IPS-18a (cell line): ENCODE measurements at regions not wholly inside any gene's neighbourhood (a gene's known extent, or its start where the extent isn't known, plus 50 kb on each side); places are given as distances from the start of the nearest gene placed in this dataset.
"Not testable (repeated sequence)": the region's sequence is repeated elsewhere in the genome, so short reads cannot be mapped to it uniquely, and the experiment has no call there.

Experiments
- H3K27ac ChIP-seq: one replicate; pipeline ENCODE4 v1.5.1; 2013; ENCODE audit warnings: low read length
- H3K27me3 ChIP-seq: one replicate; pipeline ENCODE4 v1.6.1; 2013; ENCODE audit warnings: mild to moderate bottlenecking, low read length; ENCODE audit not compliant: control insufficient read depth, insufficient read depth
- H3K36me3 ChIP-seq: one replicate; pipeline ENCODE4 v1.6.1; 2013; ENCODE audit warnings: low read depth, low read length; ENCODE audit not compliant: control insufficient read depth
- H3K4me1 ChIP-seq: one replicate; pipeline ENCODE4 v1.6.1; 2013; ENCODE audit warnings: low read depth, low read length; ENCODE audit not compliant: control insufficient read depth
- H3K4me3 ChIP-seq: one replicate; pipeline ENCODE4 v1.5.1; 2013; ENCODE audit warnings: low read length
- H3K9ac ChIP-seq: one replicate; pipeline ENCODE4 v1.6.1; 2013; ENCODE audit warnings: mild to moderate bottlenecking, low read length, moderate library complexity
- H3K9me3 ChIP-seq: one replicate; pipeline ENCODE4 v1.6.1; 2013; ENCODE audit warnings: low read depth, low read length; ENCODE audit not compliant: control insufficient read depth

GRCh38 chr2:103172821-103173220 is 411.0 kb downstream of the TMEM182 start:
- no peaks in the 10 kb centered on the region for H3K9me3 ChIP-seq
- no peaks in the 10 kb centered on the region for H3K27me3 ChIP-seq
- H3K4me3 ChIP-seq: no peak overlapping the region
- no peak overlapping the region for H3K9ac ChIP-seq
- no peak overlapping the region for H3K27ac ChIP-seq
- no peaks in the 10 kb centered on the region for H3K36me3 ChIP-seq
- no peaks in the 10 kb centered on the region for H3K4me1 ChIP-seq

GRCh38 chr2:103174711-103175110 is 412.9 kb downstream of the TMEM182 start:
- Histone ChIP-seq H3K27me3 (no peaks in the 10 kb centered on the region), H3K36me3 (no peaks in the 10 kb centered on the region), H3K4me1 (no peaks in the 10 kb centered on the region), H3K27ac (no peak overlapping the region), H3K9ac (no peak overlapping the region), H3K4me3 (no peak overlapping the region), H3K9me3 (no peaks in the 10 kb centered on the region)

GRCh38 chr2:103176294-103176915 is 414.6 kb downstream of the TMEM182 start:
- H3K36me3 ChIP-seq: no peaks in the 10 kb centered on the region

GRCh38 chr2:103179798-103180197 is 418.0 kb downstream of the TMEM182 start:
- no peaks in the 10 kb centered on the region for H3K36me3 ChIP-seq
- no peak overlapping the region for H3K27ac ChIP-seq
- H3K9ac ChIP-seq: no peak overlapping the region
- no peaks in the 10 kb centered on the region for H3K9me3 ChIP-seq
- no peaks in the 10 kb centered on the region for H3K4me1 ChIP-seq
- no peak overlapping the region for H3K4me3 ChIP-seq
- H3K27me3 ChIP-seq: no peaks in the 10 kb centered on the region

More at GRCh38 chr2:103176294-103176915, 414.6 kb downstream of the TMEM182 start:
- Histone ChIP-seq H3K27me3 (no peaks in the 10 kb centered on the region), H3K4me3 (no peak overlapping the region), H3K4me1 (no peaks in the 10 kb centered on the region), H3K27ac (no peak overlapping the region), H3K9ac (no peak overlapping the region), H3K9me3 (no peaks in the 10 kb centered on the region)

GRCh38 chr2:103183061-103183460 is 421.2 kb downstream of the TMEM182 start:
- no peak overlapping the region for H3K27ac ChIP-seq
- H3K36me3 ChIP-seq: no peaks in the 10 kb centered on the region
- no peaks in the 10 kb centered on the region for H3K9me3 ChIP-seq
- H3K27me3 ChIP-seq: no peaks in the 10 kb centered on the region
- H3K9ac ChIP-seq: no peak overlapping the region
- H3K4me3 ChIP-seq: no peak overlapping the region
- no peaks in the 10 kb centered on the region for H3K4me1 ChIP-seq

- Histone ChIP-seq H3K9ac (no peak overlapping the region), H3K36me3 (no peaks in the 10 kb centered on the region), H3K4me1 (no peaks in the 10 kb centered on the region), H3K9me3 (no peaks in the 10 kb centered on the region), H3K27me3 (no peaks in the 10 kb centered on the region), H3K27ac (no peak overlapping the region), H3K4me3 (no peak overlapping the region)
These were observed 435.0 kb downstream of the TMEM182 start for GRCh38 chr2:103196802-103197201.

GRCh38 chr2:103200774-103201173 is 438.9 kb downstream of the TMEM182 start:
- not testable (repeated sequence) for H3K27ac ChIP-seq, H3K9me3 ChIP-seq, H3K36me3 ChIP-seq, H3K4me3 ChIP-seq, H3K4me1 ChIP-seq, H3K9ac ChIP-seq, H3K27me3 ChIP-seq

GRCh38 chr2:103208916-103209315 is 447.1 kb downstream of the TMEM182 start:
- Histone ChIP-seq H3K27ac (no peak overlapping the region), H3K4me3 (no peak overlapping the region), H3K9me3 (no peaks in the 10 kb centered on the region)

GRCh38 chr2:103213028-103213542 is 451.3 kb downstream of the TMEM182 start:
- H3K36me3 ChIP-seq: no peaks in the 10 kb centered on the region
- H3K9me3 ChIP-seq: no peaks in the 10 kb centered on the region
- no peak overlapping the region for H3K4me3 ChIP-seq
- H3K27me3 ChIP-seq: no peaks in the 10 kb centered on the region
- no peaks in the 10 kb centered on the region for H3K4me1 ChIP-seq
- H3K9ac ChIP-seq: no peak overlapping the region
- no peak overlapping the region for H3K27ac ChIP-seq

More at GRCh38 chr2:103208916-103209315, 447.1 kb downstream of the TMEM182 start:
- no peak overlapping the region for H3K9ac ChIP-seq
- H3K36me3 ChIP-seq: no peaks in the 10 kb centered on the region
- no peaks in the 10 kb centered on the region for H3K4me1 ChIP-seq
- no peaks in the 10 kb centered on the region for H3K27me3 ChIP-seq

- H3K4me1 ChIP-seq: no peaks in the 10 kb centered on the region
- H3K27ac ChIP-seq: no peak overlapping the region
- H3K9me3 ChIP-seq: no peaks in the 10 kb centered on the region
- H3K36me3 ChIP-seq: no peaks in the 10 kb centered on the region
- H3K4me3 ChIP-seq: no peak overlapping the region
- no peak overlapping the region for H3K9ac ChIP-seq
- no peaks in the 10 kb centered on the region for H3K27me3 ChIP-seq
These were observed 456.7 kb downstream of the TMEM182 start for GRCh38 chr2:103218516-103218915.

GRCh38 chr2:103219398-103219797 is 457.6 kb downstream of the TMEM182 start:
- Histone ChIP-seq H3K4me3 (no peak overlapping the region), H3K36me3 (no peaks in the 10 kb centered on the region), H3K27me3 (no peaks in the 10 kb centered on the region), H3K9ac (no peak overlapping the region), H3K9me3 (no peaks in the 10 kb centered on the region), H3K27ac (no peak overlapping the region), H3K4me1 (no peaks in the 10 kb centered on the region)

- H3K27ac ChIP-seq: no peak overlapping the region
- no peaks in the 10 kb centered on the region for H3K36me3 ChIP-seq
- H3K27me3 ChIP-seq: no peaks in the 10 kb centered on the region
- no peak overlapping the region for H3K9ac ChIP-seq
- no peaks in the 10 kb centered on the region for H3K9me3 ChIP-seq
- no peak overlapping the region for H3K4me3 ChIP-seq
- H3K4me1 ChIP-seq: no peaks in the 10 kb centered on the region
These were observed 461.1 kb downstream of the TMEM182 start for GRCh38 chr2:103222969-103223368.
